HFFc6 (cell line): ENCODE measurements at regions not wholly inside any gene's neighbourhood (a gene's known extent, or its start where the extent isn't known, plus 50 kb on each side); places are given as distances from the start of the nearest gene placed in this dataset.

Experiments used
- DNase-seq: peaks from one replicate; pipeline ENCODE4 v3.0.0-alpha.2; 2018
- H3K27ac Mint-ChIP-seq: 2 replicates; pipeline ENCODE4 v1.8.0; 2020; ENCODE audit warnings: mild to moderate bottlenecking, mixed read lengths
- H3K27me3 Mint-ChIP-seq: 2 replicates; pipeline ENCODE4 v1.8.0; 2021; ENCODE audit warnings: mild to moderate bottlenecking, moderate library complexity, mixed read lengths; ENCODE audit not compliant: insufficient read depth
- H3K36me3 Mint-ChIP-seq: 2 replicates; pipeline ENCODE4 v1.8.0; 2021; ENCODE audit warnings: low read depth, mixed read lengths
- H3K4me1 Mint-ChIP-seq: 2 replicates; pipeline ENCODE4 v1.8.0; 2020; ENCODE audit warnings: low read depth, mixed read lengths
- H3K4me3 Mint-ChIP-seq: 2 replicates; pipeline ENCODE4 v1.8.0; 2020; ENCODE audit warnings: mild to moderate bottlenecking, moderate library complexity, mixed read lengths
- H3K9me3 Mint-ChIP-seq: 2 replicates; pipeline ENCODE4 v1.8.0; 2020; ENCODE audit warnings: mild to moderate bottlenecking, mixed read lengths
- TF ChIP-seq, protein P1 (sequence below): fragments of 200-600 bp; sonication (generic); IDR thresholded peaks from 2 replicates; pipeline ENCODE4 v1.5.0; 2021; ENCODE audit warnings: antibody characterized with exemption, mild to moderate bottlenecking

DNA sequence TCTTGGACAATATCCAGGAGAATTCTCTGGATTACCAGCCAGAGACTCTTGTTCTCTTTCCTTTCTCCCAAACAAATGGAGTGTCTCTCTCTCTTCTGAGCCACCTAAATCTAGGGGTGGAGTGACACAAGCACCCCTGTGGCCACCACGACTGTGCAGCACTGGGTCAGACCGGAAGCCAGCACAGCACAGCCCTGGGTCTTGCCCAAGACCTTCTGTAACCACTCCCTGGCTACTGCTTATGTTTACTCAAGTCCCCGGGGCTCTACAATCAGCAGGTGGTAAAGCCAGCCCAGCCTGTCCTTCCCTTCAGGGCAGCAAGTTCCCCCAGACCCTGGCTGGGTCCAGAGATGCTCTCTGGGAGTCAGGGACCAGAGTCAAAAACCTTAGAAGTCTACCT is 110.0 kb upstream of the TUT7 start:
- H3K4me3 Mint-ChIP-seq, result no peak overlapping the region
- TF ChIP-seq, protein P1, sequence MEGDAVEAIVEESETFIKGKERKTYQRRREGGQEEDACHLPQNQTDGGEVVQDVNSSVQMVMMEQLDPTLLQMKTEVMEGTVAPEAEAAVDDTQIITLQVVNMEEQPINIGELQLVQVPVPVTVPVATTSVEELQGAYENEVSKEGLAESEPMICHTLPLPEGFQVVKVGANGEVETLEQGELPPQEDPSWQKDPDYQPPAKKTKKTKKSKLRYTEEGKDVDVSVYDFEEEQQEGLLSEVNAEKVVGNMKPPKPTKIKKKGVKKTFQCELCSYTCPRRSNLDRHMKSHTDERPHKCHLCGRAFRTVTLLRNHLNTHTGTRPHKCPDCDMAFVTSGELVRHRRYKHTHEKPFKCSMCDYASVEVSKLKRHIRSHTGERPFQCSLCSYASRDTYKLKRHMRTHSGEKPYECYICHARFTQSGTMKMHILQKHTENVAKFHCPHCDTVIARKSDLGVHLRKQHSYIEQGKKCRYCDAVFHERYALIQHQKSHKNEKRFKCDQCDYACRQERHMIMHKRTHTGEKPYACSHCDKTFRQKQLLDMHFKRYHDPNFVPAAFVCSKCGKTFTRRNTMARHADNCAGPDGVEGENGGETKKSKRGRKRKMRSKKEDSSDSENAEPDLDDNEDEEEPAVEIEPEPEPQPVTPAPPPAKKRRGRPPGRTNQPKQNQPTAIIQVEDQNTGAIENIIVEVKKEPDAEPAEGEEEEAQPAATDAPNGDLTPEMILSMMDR, result no peak
- H3K36me3 Mint-ChIP-seq, result no peaks in the 10 kb centered on the region
- no peaks in the 10 kb centered on the region for H3K9me3 Mint-ChIP-seq
- H3K27me3 Mint-ChIP-seq, result peaks cover 12% of the 10 kb centered on the region
- no peak for DNase-seq
- H3K27ac Mint-ChIP-seq, result no peak overlapping the region
- H3K4me1 Mint-ChIP-seq, result no peaks in the 10 kb centered on the region

DNA sequence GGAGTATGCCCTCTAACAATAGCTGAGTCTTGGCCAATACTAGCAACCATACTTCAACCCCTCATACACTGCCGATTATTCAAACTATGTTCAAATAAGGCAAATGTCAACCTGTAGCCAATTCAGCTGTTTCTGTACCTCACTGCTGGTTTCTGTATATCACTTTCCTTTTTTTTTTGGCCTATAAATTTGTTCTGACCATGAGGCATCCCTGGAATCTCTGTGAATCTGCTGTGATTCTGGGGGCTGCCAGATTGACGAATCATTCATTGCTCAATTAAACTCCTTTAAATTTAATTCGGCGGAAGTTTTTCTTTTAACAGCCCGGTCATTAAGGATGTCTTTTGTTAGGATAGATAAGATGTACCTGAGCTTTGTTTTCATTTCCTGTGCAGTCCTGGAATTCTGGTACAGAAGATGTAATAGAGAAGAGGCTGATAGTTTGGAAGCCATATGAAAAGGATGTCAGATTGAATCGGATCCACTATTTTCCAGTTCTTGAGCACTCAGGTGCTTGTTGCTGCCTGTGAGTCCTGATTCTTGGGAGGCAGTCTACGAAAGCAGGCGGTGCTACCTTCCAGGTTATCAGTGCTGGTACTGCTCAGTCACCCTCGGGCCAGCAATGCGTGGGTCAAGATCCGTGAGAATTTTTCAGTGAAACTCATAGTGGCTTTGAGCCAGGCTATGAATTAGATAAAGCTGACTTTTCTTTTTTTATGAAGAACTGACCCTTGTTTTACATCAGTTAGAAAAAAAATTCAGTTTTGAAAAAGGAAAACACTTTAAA is 106.2 kb upstream of the TUT7 start:
- Mint-ChIP-seq H3K36me3 (no peaks in the 10 kb centered on the region), H3K27ac (no peak overlapping the region), H3K4me3 (no peak overlapping the region), H3K4me1 (no peaks in the 10 kb centered on the region), H3K9me3 (no peaks in the 10 kb centered on the region), H3K27me3 (peaks cover 10% of the 10 kb centered on the region)
- TF ChIP-seq, protein P1, result no peak
- no peak for DNase-seq

DNA sequence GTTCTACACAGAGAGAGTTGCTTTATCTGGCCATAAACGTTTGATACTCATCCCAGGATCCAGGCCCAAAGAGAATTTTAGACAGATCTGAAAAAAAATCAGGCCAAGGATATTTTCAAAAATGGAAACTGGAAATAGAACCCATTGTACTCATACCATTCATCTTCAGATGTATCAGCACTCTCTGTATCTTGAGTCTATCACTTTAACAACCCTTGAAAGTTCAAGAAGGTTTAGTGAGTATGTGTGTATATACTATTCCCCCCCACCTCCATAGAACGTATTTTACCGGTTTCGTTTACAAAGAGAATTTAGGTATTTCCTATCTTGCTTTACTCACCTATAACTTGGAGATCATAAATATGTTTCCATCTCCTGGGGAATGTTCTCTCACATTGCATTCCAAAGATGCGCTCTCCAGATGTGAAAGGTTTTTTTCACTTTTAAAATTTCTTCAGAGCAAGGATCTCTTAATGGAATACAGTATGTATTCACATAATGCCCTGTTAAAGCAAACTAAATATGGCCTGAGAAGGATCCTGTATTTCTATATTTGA is 105.5 kb upstream of the TUT7 start:
- no peak overlapping the region for H3K4me3 Mint-ChIP-seq
- no peaks in the 10 kb centered on the region for H3K36me3 Mint-ChIP-seq
- H3K9me3 Mint-ChIP-seq, result no peaks in the 10 kb centered on the region
- no peak overlapping the region for H3K27ac Mint-ChIP-seq
- H3K4me1 Mint-ChIP-seq, result peaks cover 6% of the 10 kb centered on the region
- H3K27me3 Mint-ChIP-seq, result peaks cover 10% of the 10 kb centered on the region
- TF ChIP-seq, protein P1, result no peak
- DNase-seq, result no peak

DNA sequence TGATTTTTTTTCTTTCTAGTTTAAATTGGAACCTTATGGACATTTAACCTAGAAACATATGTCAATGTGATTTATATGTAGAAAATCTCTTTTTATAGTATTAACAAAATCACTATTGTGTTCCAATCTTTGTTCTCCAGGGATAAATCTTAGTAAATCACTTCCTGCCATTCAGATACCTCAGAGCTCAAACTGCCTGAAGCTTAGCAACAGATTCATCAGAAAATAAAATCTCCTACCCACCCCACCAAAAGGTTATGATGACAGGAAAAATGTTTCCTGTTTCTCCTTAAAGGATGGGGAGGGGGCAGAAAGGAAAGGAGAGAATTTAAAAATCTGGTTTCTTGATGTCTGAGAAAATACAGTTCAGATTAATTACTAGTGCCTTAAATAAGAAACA is 105.0 kb upstream of the TUT7 start:
- TF ChIP-seq, protein P1, result no peak
- Mint-ChIP-seq H3K4me3 (no peak overlapping the region), H3K36me3 (no peaks in the 10 kb centered on the region), H3K27ac (no peak overlapping the region), H3K9me3 (no peaks in the 10 kb centered on the region), H3K4me1 (peaks cover 10% of the 10 kb centered on the region), H3K27me3 (peaks cover 10% of the 10 kb centered on the region)
- DNase-seq, result no peak

DNA sequence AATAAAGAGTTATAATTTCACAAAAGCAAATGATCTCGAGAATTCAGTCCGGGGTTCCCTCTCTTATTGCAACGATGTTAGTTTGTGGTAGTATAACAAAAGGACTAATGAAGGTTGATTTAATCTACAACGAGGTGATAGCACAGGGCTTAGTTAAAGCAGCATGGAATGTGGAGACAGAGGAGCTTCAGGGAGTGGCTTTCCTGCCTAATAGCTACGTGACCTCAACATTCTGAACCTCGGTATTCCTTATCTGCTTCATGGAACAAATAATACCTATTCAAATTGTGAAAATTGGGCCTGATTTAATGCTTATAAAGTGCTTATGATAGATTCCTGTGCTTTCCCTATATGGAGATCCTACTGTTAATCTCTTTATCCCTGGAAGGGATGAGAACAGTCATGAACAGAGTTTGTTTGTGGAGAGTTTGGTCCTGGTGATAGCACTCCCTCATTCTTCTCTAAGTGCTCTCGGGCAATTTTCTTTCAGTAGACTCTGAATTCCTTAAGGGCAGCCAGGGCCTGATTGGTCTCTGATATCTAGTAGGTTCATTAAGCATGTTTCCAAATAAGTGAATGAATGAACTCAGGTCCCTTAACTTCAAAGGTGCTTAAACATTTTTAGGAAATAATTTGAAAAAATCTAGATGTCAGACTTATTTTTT is 104.1 kb upstream of the TUT7 start:
- Mint-ChIP-seq H3K4me3 (no peak overlapping the region), H3K36me3 (no peaks in the 10 kb centered on the region), H3K9me3 (no peaks in the 10 kb centered on the region), H3K4me1 (peaks cover 10% of the 10 kb centered on the region), H3K27me3 (peaks cover 6% of the 10 kb centered on the region; the same call in 1 of the 2 replicates), H3K27ac (no peak overlapping the region)
- TF ChIP-seq, protein P1, result no peak
- DNase-seq, result no peak
